Neural crest cell (in vitro differentiated cells): ENCODE measurements at regions not wholly inside any gene's neighbourhood (a gene's known extent, or its start where the extent isn't known, plus 50 kb on each side); places are given as distances from the start of the nearest gene placed in this dataset.

Experiments
- DNase-seq: peaks from one replicate; pipeline ENCODE4 v3.0.0; 2021; ENCODE audit warnings: low read depth, mixed read lengths, low spot score
- H3K27ac Mint-ChIP-seq: one replicate; pipeline ENCODE4 v1.8.0; 2021; ENCODE audit warnings: mild to moderate bottlenecking, mixed read lengths; ENCODE audit not compliant: unreplicated experiment
- H3K27me3 Mint-ChIP-seq: 2 replicates; pipeline ENCODE4 v1.8.0; 2021; ENCODE audit warnings: low read depth, mild to moderate bottlenecking, mixed read lengths
- H3K36me3 Mint-ChIP-seq: 2 replicates; pipeline ENCODE4 v1.8.0; 2021; ENCODE audit warnings: low read depth, mild to moderate bottlenecking, mixed read lengths
- H3K4me1 Mint-ChIP-seq: 2 replicates; pipeline ENCODE4 v1.8.0; 2021; ENCODE audit warnings: mixed read lengths
- H3K4me3 Mint-ChIP-seq: one replicate; pipeline ENCODE4 v1.8.0; 2021; ENCODE audit warnings: mild to moderate bottlenecking, mixed read lengths
- H3K9me3 Mint-ChIP-seq: 2 replicates; pipeline ENCODE4 v1.8.0; 2021; ENCODE audit warnings: mixed read lengths
- TF ChIP-seq, protein P1 (sequence below): fragments of 200-600 bp; sonication (generic); conservative IDR thresholded peaks from 2 replicates; pipeline ENCODE4 v1.5.0; 2021; ENCODE audit warnings: antibody characterized with exemption, mild to moderate bottlenecking

- H3K9me3 Mint-ChIP-seq = peaks cover 6% of the 10 kb centered on the region
- TF ChIP-seq, protein P1, sequence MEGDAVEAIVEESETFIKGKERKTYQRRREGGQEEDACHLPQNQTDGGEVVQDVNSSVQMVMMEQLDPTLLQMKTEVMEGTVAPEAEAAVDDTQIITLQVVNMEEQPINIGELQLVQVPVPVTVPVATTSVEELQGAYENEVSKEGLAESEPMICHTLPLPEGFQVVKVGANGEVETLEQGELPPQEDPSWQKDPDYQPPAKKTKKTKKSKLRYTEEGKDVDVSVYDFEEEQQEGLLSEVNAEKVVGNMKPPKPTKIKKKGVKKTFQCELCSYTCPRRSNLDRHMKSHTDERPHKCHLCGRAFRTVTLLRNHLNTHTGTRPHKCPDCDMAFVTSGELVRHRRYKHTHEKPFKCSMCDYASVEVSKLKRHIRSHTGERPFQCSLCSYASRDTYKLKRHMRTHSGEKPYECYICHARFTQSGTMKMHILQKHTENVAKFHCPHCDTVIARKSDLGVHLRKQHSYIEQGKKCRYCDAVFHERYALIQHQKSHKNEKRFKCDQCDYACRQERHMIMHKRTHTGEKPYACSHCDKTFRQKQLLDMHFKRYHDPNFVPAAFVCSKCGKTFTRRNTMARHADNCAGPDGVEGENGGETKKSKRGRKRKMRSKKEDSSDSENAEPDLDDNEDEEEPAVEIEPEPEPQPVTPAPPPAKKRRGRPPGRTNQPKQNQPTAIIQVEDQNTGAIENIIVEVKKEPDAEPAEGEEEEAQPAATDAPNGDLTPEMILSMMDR = no peak
- no peaks in the 10 kb centered on the region for H3K36me3 Mint-ChIP-seq
- no peak for DNase-seq
- peaks cover 10% of the 10 kb centered on the region for H3K27me3 Mint-ChIP-seq
- no peak overlapping the region for H3K27ac Mint-ChIP-seq
- H3K4me3 Mint-ChIP-seq = no peak overlapping the region
- no peaks in the 10 kb centered on the region for H3K4me1 Mint-ChIP-seq
Measured at GRCh38 chr10:43890124-43890523, 241.4 kb upstream of the ZNF32 start.

GRCh38 chr10:43888586-43888985 lies 239.9 kb upstream of the ZNF32 start:
- Mint-ChIP-seq H3K4me3 (no peak overlapping the region), H3K27ac (no peak overlapping the region), H3K27me3 (peaks cover 10% of the 10 kb centered on the region), H3K4me1 (no peaks in the 10 kb centered on the region), H3K36me3 (no peaks in the 10 kb centered on the region), H3K9me3 (peaks cover 2% of the 10 kb centered on the region)
- DNase-seq = no peak
- TF ChIP-seq, protein P1 = no peak

DNA sequence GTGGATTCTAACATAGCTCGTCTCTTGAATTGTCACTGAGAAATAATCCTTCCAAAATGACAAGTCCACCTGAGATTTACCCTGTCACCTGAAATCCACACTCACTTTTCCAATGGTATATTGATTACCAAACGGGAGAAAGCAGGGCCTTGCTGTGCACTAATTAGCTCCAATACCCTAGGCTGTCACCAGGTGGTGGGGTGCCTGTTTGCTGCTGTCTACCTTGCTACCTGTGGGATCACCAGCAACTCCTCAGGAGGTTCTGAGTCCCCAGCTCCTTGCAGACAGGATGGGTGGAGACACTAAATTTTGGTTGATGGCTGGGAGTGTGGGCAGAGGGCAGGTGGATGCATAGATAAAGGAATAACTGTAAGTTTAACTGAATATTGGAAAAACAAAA lies 237.2 kb upstream of the ZNF32 start:
- Mint-ChIP-seq H3K4me1 (peaks cover 3% of the 10 kb centered on the region), H3K27ac (no peak overlapping the region), H3K9me3 (peaks cover 2% of the 10 kb centered on the region), H3K36me3 (no peaks in the 10 kb centered on the region), H3K4me3 (no peak overlapping the region), H3K27me3 (peaks cover 10% of the 10 kb centered on the region)
- DNase-seq = no peak
- TF ChIP-seq, protein P1 = peak; percentile 24

DNA sequence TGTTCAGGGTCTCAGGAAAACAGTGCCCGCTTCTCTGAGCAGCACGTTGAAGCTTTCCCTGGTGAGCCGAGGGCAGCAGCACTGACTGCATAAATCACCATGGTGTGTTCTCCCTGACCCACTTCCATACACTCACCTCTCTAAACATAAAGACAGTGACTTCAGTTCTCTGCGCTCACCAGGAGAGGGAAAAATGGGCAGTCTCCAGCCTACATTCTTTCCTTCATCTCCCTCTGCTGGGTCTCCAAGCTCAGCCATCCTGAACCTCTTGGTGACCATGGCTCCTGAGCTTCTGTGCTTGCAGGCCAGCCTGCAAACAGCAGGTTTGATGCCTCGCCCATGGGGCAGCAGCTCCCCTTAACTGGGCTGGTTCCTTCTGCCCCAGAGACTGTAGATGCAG lies 236.6 kb upstream of the ZNF32 start:
- Mint-ChIP-seq H3K27ac (peak overlapping the region; percentile 50), H3K36me3 (no peaks in the 10 kb centered on the region), H3K4me1 (peaks cover 3% of the 10 kb centered on the region), H3K4me3 (no peak overlapping the region), H3K9me3 (peaks cover 2% of the 10 kb centered on the region), H3K27me3 (peaks cover 10% of the 10 kb centered on the region)
- DNase-seq = no peak
- TF ChIP-seq, protein P1 = no peak

GRCh38 chr10:43884501-43885105 lies 235.9 kb upstream of the ZNF32 start:
- H3K27me3 Mint-ChIP-seq = peaks cover 10% of the 10 kb centered on the region
- no peak overlapping the region for H3K27ac Mint-ChIP-seq
- H3K36me3 Mint-ChIP-seq = no peaks in the 10 kb centered on the region
- no peak overlapping the region for H3K4me3 Mint-ChIP-seq
- TF ChIP-seq, protein P1 = no peak
- peaks cover 2% of the 10 kb centered on the region for H3K9me3 Mint-ChIP-seq
- DNase-seq = no peak
- H3K4me1 Mint-ChIP-seq = peaks cover 3% of the 10 kb centered on the region

DNA sequence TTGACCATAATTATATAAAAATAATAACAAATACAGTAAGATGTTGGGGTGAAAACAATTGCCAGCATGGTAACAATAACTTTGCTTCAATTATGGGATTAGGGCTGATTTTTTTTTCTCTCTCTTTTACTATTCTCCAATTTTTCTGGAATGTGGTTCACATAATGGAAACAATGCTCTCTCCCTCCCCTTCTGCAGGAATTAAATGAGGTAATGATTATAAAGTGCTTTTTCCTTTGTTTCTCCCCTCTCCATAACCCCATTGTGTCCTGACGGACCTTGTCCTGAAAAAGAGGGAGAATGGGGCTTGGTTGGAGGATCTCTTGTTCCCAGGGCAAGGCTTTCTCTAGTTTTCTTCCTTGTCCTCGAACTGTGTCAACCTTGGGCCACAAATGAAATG lies 234.0 kb upstream of the ZNF32 start:
- DNase-seq = no peak
- peaks cover 4% of the 10 kb centered on the region for H3K27me3 Mint-ChIP-seq
- no peak overlapping the region for H3K27ac Mint-ChIP-seq
- TF ChIP-seq, protein P1 = no peak
- no peaks in the 10 kb centered on the region for H3K36me3 Mint-ChIP-seq
- peaks cover 2% of the 10 kb centered on the region for H3K9me3 Mint-ChIP-seq
- H3K4me3 Mint-ChIP-seq = no peak overlapping the region
- H3K4me1 Mint-ChIP-seq = peaks cover 3% of the 10 kb centered on the region
